Muscle of leg (tissue), 3 donors: ENCODE measurements at regions not wholly inside any gene's neighbourhood (a gene's known extent, or its start where the extent isn't known, plus 50 kb on each side); places are given as distances from the start of the nearest gene placed in this dataset.
"Not testable (repeated sequence)": the region's sequence is repeated elsewhere in the genome, so short reads cannot be mapped to it uniquely, and the experiment has no call there.

ENCODE experiments used
- DNase-seq: peaks from one replicate; pipeline ENCODE4 v3.0.0; 2013
- H3K27ac ChIP-seq: one replicate; pipeline ENCODE4 v1.5.1; 2013; ENCODE audit warnings: mild to moderate bottlenecking, low read length, control low read depth
- H3K27me3 ChIP-seq: one replicate; pipeline ENCODE4 v1.6.1; 2013; ENCODE audit warnings: low read length; ENCODE audit not compliant: control insufficient read depth, insufficient read depth
- H3K36me3 ChIP-seq: one replicate; pipeline ENCODE4 v1.6.1; 2013; ENCODE audit warnings: low read length; ENCODE audit not compliant: control insufficient read depth, insufficient read depth
- H3K4me1 ChIP-seq: one replicate; pipeline ENCODE4 v1.6.1; 2013; ENCODE audit warnings: low read length; ENCODE audit not compliant: control insufficient read depth, insufficient read depth
- H3K4me3 ChIP-seq: one replicate; pipeline ENCODE4 v1.5.1; 2013; ENCODE audit warnings: low read length, control low read depth
- H3K9me3 ChIP-seq: replicated peaks from 2 replicates; pipeline ENCODE4 v1.6.1; 2013; ENCODE audit warnings: low read depth, low read length; ENCODE audit not compliant: control insufficient read depth
- WGBS: methylation state at CpG from one replicate; pipeline ENCODE4 v1.1.5; 2013; ENCODE audit warnings: missing lambda C conversion rate; ENCODE audit not compliant: insufficient coverage; 5-methylcytosine and 5-hydroxymethylcytosine counted together

DNA sequence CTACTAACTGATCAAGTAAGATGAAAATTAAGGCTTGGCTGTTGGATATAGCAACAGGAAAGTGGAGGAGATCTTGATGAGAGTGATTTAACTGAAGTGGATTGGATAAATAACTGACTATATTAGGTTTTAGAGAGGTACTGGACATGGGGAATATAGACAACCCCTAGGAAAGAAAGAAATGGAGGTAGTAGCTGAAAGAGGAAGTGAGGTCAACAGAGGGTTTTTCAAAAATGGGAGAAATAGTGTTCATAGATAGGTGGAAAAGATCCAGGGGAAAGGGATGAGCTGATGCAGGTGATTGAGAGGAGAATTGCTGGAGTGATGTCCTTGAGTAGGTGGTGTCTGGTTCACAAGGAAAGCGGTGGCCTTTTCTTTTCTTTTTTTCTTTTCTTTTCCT, 69.9 kb upstream of the PSME4 start:
- H3K27me3 ChIP-seq, result no peaks in the 10 kb centered on the region
- no peaks in the 10 kb centered on the region for H3K4me1 ChIP-seq
- H3K4me3 ChIP-seq, result no peak overlapping the region
- H3K27ac ChIP-seq, result no peak overlapping the region
- WGBS, result no CpG with 5 or more reads among the region's 1 CpG
- no peak for DNase-seq
- no peaks in the 10 kb centered on the region for H3K36me3 ChIP-seq
- H3K9me3 ChIP-seq, result peaks cover 4% of the 10 kb centered on the region

DNA sequence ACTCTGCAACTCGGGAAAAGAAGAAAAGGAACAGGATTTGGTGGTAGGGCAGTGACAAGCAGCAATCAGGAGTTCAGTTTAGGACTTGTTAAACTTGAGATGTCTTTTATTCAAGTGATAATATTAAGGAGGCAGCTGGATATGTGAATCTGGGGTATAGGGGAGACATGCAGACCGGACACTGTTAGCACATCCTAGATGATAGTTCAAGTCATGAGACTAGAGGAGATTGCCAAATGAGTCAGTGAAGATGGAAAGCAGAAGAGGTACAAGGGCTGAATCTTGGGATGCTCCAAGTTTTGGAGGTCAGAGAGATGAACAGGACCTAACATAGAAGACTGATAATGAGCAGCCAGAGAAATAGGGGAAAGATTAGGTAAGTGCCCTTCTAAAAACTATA, 69.5 kb upstream of the PSME4 start:
- Histone ChIP-seq H3K27me3 (no peaks in the 10 kb centered on the region), H3K4me1 (no peaks in the 10 kb centered on the region), H3K36me3 (no peaks in the 10 kb centered on the region), H3K9me3 (peaks cover 3% of the 10 kb centered on the region), H3K4me3 (no peak overlapping the region), H3K27ac (no peak overlapping the region)
- DNase-seq, result no peak
- WGBS, result 89% methylated on average over 2 of the region's 2 CpGs

DNA sequence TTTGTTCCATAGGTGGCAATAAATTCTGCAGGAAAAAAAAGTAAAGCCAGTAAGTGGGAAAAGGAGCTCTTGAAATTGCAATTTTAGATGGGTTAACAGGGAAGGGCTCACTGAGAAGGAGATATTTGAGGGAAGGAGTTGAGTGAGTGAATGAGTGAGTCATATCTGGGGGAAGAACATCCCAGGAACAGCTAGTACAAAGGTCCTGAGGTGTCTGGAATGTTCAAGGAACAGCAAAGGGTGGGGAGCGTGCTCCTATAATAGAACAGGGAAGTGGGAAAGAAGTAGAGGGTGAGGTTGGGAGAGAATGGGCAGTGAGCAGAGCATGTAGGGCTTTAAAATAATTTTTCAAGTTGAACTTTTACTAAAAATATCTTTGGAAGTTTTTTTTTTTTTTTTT, 68.0 kb upstream of the PSME4 start:
- Histone ChIP-seq H3K27me3 (no peaks in the 10 kb centered on the region), H3K36me3 (no peaks in the 10 kb centered on the region), H3K4me1 (no peaks in the 10 kb centered on the region), H3K27ac (no peak overlapping the region), H3K4me3 (no peak overlapping the region), H3K9me3 (no peaks in the 10 kb centered on the region)
- no peak for DNase-seq
- WGBS, result 100% methylated on average over 1 of the region's 1 CpG

DNA sequence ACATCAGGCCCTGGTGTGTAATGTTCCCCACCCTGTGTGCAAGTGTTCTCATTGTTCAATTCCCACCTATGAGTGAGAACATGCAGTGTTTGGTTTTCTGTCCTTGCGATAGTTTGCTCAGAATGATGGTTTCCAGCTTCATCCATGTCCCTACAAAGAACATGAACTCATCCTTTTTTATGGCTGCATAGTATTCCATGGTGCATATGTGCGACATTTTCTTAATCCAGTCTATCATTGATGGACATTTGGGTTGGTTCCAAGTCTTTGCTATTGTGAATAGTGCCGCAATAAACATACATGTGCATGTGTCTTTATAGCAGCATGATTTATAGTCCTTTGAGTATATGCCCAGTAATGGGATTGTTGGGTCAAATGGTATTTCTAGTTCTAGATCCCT, 60.5 kb upstream of the PSME4 start:
- not testable (repeated sequence) for H3K27ac ChIP-seq, H3K36me3 ChIP-seq, H3K27me3 ChIP-seq, H3K9me3 ChIP-seq, DNase-seq, H3K4me1 ChIP-seq, H3K4me3 ChIP-seq
- WGBS, result no CpG with 5 or more reads among the region's 3 CpGs

DNA sequence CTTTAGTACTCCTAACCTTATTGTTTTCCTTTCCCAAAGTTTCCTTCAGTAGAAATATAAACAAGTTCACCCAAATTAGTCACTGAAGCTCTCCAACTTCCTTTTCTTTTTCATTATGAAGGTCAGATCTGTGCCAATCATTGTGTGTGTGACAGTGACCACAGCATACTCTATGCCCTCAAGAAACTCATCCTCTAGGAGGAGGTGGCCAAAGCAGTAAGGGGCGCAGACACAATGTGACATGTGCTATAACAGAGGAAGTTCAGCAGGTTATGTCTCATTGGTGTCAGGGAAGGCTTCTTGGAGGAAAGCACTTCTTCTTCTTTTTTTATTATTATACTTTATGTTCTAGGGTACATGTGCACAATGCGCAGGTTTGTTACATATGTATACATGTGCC, 60.0 kb upstream of the PSME4 start:
- Histone ChIP-seq H3K4me3 (no peak overlapping the region), H3K36me3 (no peaks in the 10 kb centered on the region), H3K4me1 (peaks cover 9% of the 10 kb centered on the region), H3K27me3 (no peaks in the 10 kb centered on the region), H3K27ac (no peak overlapping the region), H3K9me3 (no peaks in the 10 kb centered on the region)
- no CpG with 5 or more reads among the region's 2 CpGs for WGBS
- DNase-seq, result no peak

DNA sequence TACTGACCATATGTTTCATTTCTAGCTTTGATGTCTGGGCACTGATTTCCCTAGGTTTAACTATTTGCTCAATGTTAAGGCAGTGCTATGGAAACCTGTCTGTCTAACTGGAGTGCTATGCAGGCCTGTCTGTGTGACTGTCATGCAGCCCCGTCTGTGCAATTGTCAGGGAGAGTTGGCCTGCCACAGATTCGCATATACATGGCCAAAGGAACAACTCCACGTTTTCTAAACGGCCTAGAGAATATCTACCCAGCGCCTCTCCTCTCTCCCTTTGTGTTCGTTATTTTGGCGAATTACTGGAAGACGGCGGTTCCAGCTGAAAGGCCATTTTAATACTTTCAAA, 59.6 kb upstream of the PSME4 start:
- Histone ChIP-seq H3K27ac (no peak overlapping the region), H3K27me3 (no peaks in the 10 kb centered on the region), H3K4me3 (no peak overlapping the region), H3K4me1 (peaks cover 9% of the 10 kb centered on the region), H3K36me3 (no peaks in the 10 kb centered on the region), H3K9me3 (no peaks in the 10 kb centered on the region)
- DNase-seq, result no peak
- 33% methylated on average over 1 of the region's 9 CpGs for whole genome bisulfite sequencing

DNA sequence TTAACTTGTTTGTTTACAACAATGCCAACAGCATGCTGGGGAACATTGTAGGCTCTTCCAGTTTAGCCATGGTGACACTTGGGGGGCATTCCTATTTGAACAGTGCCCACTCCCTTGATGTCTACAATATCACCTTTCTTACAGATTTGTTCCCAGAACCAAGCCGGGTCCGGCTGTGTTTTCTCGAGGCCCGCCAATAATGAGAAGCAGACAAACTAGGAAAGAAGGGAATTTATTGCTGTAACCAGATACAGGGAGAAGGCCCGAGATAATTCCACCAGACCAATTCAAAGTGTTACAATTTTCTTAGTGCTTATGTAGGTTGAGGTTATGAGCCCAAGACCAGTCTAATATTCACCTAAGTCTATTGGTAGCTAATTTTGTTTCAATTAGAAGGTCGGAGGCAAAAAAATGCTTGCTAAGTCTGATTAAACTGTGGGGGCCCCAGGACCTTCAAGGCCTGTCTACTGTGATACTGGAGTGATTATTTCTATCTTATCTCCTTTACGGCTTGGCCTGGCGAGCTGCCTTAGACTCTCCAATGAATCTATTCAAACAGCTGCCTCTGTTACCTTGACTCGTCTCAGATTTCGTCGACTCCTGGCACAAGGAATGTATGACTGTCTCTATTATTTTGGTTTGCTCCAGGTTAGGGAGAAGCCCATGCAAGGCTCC, 59.1 kb upstream of the PSME4 start:
- no peak overlapping the region for H3K4me3 ChIP-seq
- no CpG with 5 or more reads among the region's 11 CpGs for WGBS
- no peak overlapping the region for H3K27ac ChIP-seq
- H3K4me1 ChIP-seq, result peaks cover 9% of the 10 kb centered on the region
- H3K9me3 ChIP-seq, result no peaks in the 10 kb centered on the region
- no peaks in the 10 kb centered on the region for H3K36me3 ChIP-seq
- no peak for DNase-seq
- H3K27me3 ChIP-seq, result no peaks in the 10 kb centered on the region

DNA sequence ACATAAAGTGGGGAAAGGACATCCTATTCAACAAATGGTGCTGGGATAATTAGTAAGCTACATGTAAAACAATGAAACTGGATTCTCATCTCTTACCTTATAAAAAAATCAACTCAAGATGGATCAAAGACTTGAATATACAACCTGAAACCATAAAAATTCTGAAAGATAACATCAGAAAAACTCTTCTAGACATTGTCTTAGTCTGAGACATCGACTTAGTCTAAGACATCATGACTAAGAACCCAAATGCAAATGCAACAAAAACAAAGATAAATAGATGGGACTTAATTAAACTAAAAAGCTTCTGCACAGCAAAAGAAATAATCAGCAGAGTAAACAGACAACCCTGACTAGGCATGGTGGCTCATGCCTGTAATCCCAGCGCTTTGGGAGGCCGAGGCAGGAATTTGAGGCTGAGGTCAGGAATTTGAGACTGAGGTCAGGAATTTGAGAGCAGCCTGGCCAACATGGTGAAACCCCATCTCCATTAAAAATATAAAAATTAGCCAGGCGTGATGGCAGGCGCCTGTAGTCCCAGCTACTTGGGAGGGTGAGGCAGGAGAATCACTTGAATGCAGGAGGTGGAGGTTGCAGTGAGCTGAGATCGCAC, 54.8 kb upstream of the PSME4 start:
- not testable (repeated sequence) for DNase-seq, H3K9me3 ChIP-seq

DNA sequence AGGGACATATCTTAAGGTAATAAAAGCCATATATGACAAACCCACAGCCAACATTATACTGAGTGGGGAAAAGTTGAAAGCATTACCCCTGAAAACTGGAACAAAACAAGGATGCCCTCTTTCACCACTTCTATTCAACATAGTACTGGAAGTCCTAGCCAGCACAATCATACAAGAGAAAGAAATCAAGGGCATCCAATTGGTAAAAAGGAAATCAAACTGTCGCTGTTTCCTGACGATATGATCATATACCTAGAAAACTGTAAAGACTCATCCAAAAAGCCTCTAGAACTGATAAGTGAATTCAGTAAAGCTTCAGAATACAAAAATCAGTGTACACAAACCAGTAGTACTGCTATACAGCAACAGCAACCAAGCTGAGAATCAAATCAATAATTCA, 53.8 kb upstream of the PSME4 start:
- Histone ChIP-seq H3K9me3 (peaks cover 7% of the 10 kb centered on the region), H3K4me3 (no peak overlapping the region), H3K4me1 (no peaks in the 10 kb centered on the region), H3K36me3 (peaks cover 3% of the 10 kb centered on the region), H3K27ac (no peak overlapping the region), H3K27me3 (no peaks in the 10 kb centered on the region)
- DNase-seq, result no peak
- no CpG with 5 or more reads among the region's 2 CpGs for WGBS

More for the DNA sequence above, 54.8 kb upstream of the PSME4 start:
- no CpG with 5 or more reads among the region's 6 CpGs for WGBS
- not testable (repeated sequence) for H3K4me1 ChIP-seq, H3K36me3 ChIP-seq, H3K27me3 ChIP-seq, H3K4me3 ChIP-seq, H3K27ac ChIP-seq

DNA sequence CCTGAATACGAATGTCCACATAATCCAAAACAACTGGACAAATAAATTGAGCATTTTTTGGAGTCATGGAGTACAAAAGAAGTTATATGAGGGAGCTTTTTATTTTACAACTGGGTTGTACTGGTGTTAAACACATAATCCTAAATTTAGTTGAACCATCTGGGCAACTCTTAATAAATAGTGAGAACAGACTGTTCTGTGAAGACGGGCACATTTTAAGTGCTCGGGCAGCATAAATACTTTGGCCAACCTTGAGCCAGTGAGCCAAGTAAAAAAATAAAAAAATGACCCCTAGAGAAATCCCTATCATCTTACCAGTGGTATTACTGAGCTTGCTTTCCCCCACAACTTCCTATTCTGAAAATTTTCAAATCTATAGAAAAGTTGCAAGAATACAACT, 50.9 kb upstream of the PSME4 start:
- Histone ChIP-seq H3K36me3 (peaks cover 3% of the 10 kb centered on the region), H3K9me3 (peaks cover 7% of the 10 kb centered on the region), H3K27ac (no peak overlapping the region), H3K4me1 (no peaks in the 10 kb centered on the region), H3K4me3 (no peak overlapping the region), H3K27me3 (no peaks in the 10 kb centered on the region)
- no peak for DNase-seq
- WGBS, result no CpG with 5 or more reads among the region's 3 CpGs
